ENCODE measurements at regions not wholly inside any gene's neighbourhood (a gene's known extent, or its start where the extent isn't known, plus 50 kb on each side); places are given as distances from the start of the nearest gene placed in this dataset.

DNA sequence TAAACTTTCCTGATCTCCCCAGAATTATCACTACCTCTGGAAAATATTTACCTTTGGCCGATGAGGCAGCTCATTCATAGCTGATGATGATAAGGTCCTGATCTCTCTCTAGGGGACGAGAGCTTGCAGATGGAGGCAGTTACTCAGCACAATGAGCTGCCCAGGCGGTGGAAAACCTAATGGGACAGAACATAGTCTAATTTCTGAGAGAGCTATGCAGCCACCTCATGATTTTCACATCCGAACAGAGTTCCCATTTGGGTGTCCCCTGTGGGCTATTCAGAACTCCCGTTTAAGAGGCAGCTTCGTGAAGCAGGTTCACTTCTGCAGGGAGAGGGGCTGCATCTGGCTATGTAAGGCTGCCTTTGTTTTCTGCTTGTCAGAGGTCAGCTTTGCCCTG, 724.6 kb upstream of the TMEM132C start:
- TF ChIP-seq, protein P1, sequence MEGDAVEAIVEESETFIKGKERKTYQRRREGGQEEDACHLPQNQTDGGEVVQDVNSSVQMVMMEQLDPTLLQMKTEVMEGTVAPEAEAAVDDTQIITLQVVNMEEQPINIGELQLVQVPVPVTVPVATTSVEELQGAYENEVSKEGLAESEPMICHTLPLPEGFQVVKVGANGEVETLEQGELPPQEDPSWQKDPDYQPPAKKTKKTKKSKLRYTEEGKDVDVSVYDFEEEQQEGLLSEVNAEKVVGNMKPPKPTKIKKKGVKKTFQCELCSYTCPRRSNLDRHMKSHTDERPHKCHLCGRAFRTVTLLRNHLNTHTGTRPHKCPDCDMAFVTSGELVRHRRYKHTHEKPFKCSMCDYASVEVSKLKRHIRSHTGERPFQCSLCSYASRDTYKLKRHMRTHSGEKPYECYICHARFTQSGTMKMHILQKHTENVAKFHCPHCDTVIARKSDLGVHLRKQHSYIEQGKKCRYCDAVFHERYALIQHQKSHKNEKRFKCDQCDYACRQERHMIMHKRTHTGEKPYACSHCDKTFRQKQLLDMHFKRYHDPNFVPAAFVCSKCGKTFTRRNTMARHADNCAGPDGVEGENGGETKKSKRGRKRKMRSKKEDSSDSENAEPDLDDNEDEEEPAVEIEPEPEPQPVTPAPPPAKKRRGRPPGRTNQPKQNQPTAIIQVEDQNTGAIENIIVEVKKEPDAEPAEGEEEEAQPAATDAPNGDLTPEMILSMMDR (IDR thresholded peaks at IDR 0.05), result no peak
- no peak for TF ChIP-seq POLR2A (IDR thresholded peaks at IDR 0.05)

Data from heart left ventricle (tissue), 13 donors.